Lung (tissue), 11 donors: ENCODE measurements at regions not wholly inside any gene's neighbourhood (a gene's known extent, or its start where the extent isn't known, plus 50 kb on each side); places are given as distances from the start of the nearest gene placed in this dataset.

Source experiments
- ATAC-seq: fragments of 200-7000 bp; cut with Tn5 transposase; one replicate; pipeline ENCODE4 v1.9.1; 2020; ENCODE audit warnings: moderate number of reproducible peaks; ENCODE audit not compliant: insufficient read depth, low FRiP score
- DNase-seq, 3 donors: peaks; one replicate each; pipeline ENCODE4 v3.0.0-alpha.2; 2013 to 2017
- H3K27ac ChIP-seq, 2 donors: one replicate each; pipeline ENCODE4 v1.5.1; 2013; ENCODE audit warnings: mild to moderate bottlenecking in 2 of 2, moderate library complexity in 2 of 2, control low read depth in 1 of 2, inconsistent platforms in 1 of 2, low read depth in 1 of 2, low read length in 1 of 2
- H3K27me3 ChIP-seq, 3 donors: one replicate each; pipeline ENCODE4 v1.5.1; 2013; ENCODE audit warnings: low read length in 2 of 3; ENCODE audit not compliant: control insufficient read depth in 3 of 3, insufficient read depth in 3 of 3
- H3K36me3 ChIP-seq, 4 donors: one replicate each; pipeline ENCODE4 v1.5.1; 2013; ENCODE audit warnings: low read length in 4 of 4, mild to moderate bottlenecking in 1 of 4, moderate library complexity in 1 of 4; ENCODE audit not compliant: control insufficient read depth in 4 of 4, insufficient read depth in 4 of 4
- H3K4me1 ChIP-seq, 5 donors: one replicate each; pipeline ENCODE4 v1.5.1; 2013; ENCODE audit warnings: low read length in 5 of 5, mild to moderate bottlenecking in 2 of 5, moderate library complexity in 1 of 5; ENCODE audit not compliant: control insufficient read depth in 5 of 5, insufficient read depth in 5 of 5
- H3K4me3 ChIP-seq: one replicate; pipeline ENCODE4 v1.5.1; 2013; ENCODE audit warnings: mild to moderate bottlenecking, control low read depth, moderate library complexity
- H3K9ac ChIP-seq, 2 donors: one replicate each; pipeline ENCODE4 v1.5.1; 2013; ENCODE audit warnings: low read length in 2 of 2, control low read depth in 1 of 2; ENCODE audit not compliant: insufficient read depth in 1 of 2
- H3K9me3 ChIP-seq, 4 donors: one replicate each; pipeline ENCODE4 v1.5.1; 2013; ENCODE audit warnings: low read length in 3 of 4, mild to moderate bottlenecking in 1 of 4, moderate library complexity in 1 of 4; ENCODE audit not compliant: control insufficient read depth in 4 of 4, insufficient read depth in 3 of 4
- CTCF ChIP-seq: IDR thresholded peaks from 2 replicates; pipeline ENCODE4 v1.5.1; 2012; ENCODE audit warnings: mild to moderate bottlenecking; ENCODE audit errors: control extremely low read depth, extremely low read depth
- WGBS, 2 donors: extraction: QIAGEN DNeasy Blood & Tissue Kit; methylation state at CpG; one replicate each; pipeline ENCODE4 v1.1.7; 2013; 5-methylcytosine and 5-hydroxymethylcytosine counted together
- donor health status: control.
- donor health status: control.
- donor health status: Bipolar disorder and iron deficiency.
- donor health status: healthy.
- donor health status: DM: yes; HTN: yes; CAD: no.

GRCh38 chr2:180579388-180579787 is 401.0 kb upstream of the UBE2E3 start:
- no peaks in the 10 kb centered on the region for H3K36me3 ChIP-seq
- H3K9ac ChIP-seq: no peak overlapping the region
- ATAC-seq (no peak), DNase-seq (no peak)
- no peaks in the 10 kb centered on the region for H3K9me3 ChIP-seq
- 79 to 88% methylated on average over 2 of the region's 2 CpGs for WGBS, 2 donors
- no peak for TF ChIP-seq CTCF
- H3K4me3 ChIP-seq: no peak overlapping the region
- H3K27me3 ChIP-seq: no peaks in the 10 kb centered on the region
- no peak overlapping the region for H3K27ac ChIP-seq
- no peaks in the 10 kb centered on the region for H3K4me1 ChIP-seq

GRCh38 chr2:180578441-180578840 is 402.0 kb upstream of the UBE2E3 start:
- ATAC-seq: no peak
- DNase-seq: no peak
- Histone ChIP-seq H3K27me3 (no peaks in the 10 kb centered on the region), H3K36me3 (no peaks in the 10 kb centered on the region), H3K9ac (no peak overlapping the region), H3K4me1 (no peaks in the 10 kb centered on the region), H3K9me3 (no peaks in the 10 kb centered on the region), H3K4me3 (no peak overlapping the region), H3K27ac (no peak overlapping the region)
- no peak for TF ChIP-seq CTCF
- 84 to 90% methylated on average over 1 of the region's 1 CpG for WGBS, 2 donors

- ATAC-seq (no peak), DNase-seq (peak in 1 of 3 donors; percentile 13)
- H3K36me3 ChIP-seq: no peaks in the 10 kb centered on the region
- H3K9ac ChIP-seq: no peak overlapping the region
- 48 to 78% methylated on average over 3 of the region's 3 CpGs for WGBS, 2 donors
- no peak overlapping the region for H3K4me3 ChIP-seq
- TF ChIP-seq CTCF: no peak
- no peaks in the 10 kb centered on the region for H3K9me3 ChIP-seq
- H3K27me3 ChIP-seq: no peaks in the 10 kb centered on the region
- H3K4me1 ChIP-seq: no peaks in the 10 kb centered on the region
- no peak overlapping the region for H3K27ac ChIP-seq
Observed at GRCh38 chr2:180577567-180577966, 402.8 kb upstream of the UBE2E3 start.

GRCh38 chr2:180573951-180574350 is 406.5 kb upstream of the UBE2E3 start:
- WGBS, 2 donors: 59 to 62% methylated on average over 3 of the region's 3 CpGs
- no peak for ATAC-seq
- no peak overlapping the region for H3K4me3 ChIP-seq

More at GRCh38 chr2:180573951-180574350, 406.5 kb upstream of the UBE2E3 start:
- Histone ChIP-seq H3K36me3 (no peaks in the 10 kb centered on the region), H3K4me1 (no peaks in the 10 kb centered on the region), H3K27ac (no peak overlapping the region), H3K9me3 (no peaks in the 10 kb centered on the region), H3K27me3 (no peaks in the 10 kb centered on the region), H3K9ac (no peak overlapping the region)
- no peak for TF ChIP-seq CTCF
- no peak for DNase-seq
